Keratinocyte (primary cell): ENCODE measurements at regions not wholly inside any gene's neighbourhood (a gene's known extent, or its start where the extent isn't known, plus 50 kb on each side); places are given as distances from the start of the nearest gene placed in this dataset.

Source experiments
- DNase-seq: peaks from one replicate; pipeline ENCODE4 v3.0.0-alpha.2; 2011; ENCODE audit warnings: low read depth, missing footprints, low spot score
- FAIRE-seq: peaks from 2 replicates; lab custom pipeline; 2011; peaks lifted over from hg19 to GRCh38; lab: Jason Lieb, UNC
- H2AFZ ChIP-seq: 2 replicates; pipeline ENCODE4 v1.6.0; 2012; ENCODE audit warnings: low read length, control low read depth, inconsistent platforms; ENCODE audit not compliant: control insufficient read depth
- H3K27ac ChIP-seq: 2 replicates; pipeline ENCODE4 v1.5.1; 2011; ENCODE audit warnings: low read length; ENCODE audit not compliant: control insufficient read depth, insufficient read depth
- H3K27me3 ChIP-seq: 3 replicates; pipeline ENCODE4 v1.6.0; 2011; ENCODE audit warnings: low read length; ENCODE audit not compliant: control insufficient read depth, insufficient read depth; ENCODE audit errors: extremely low read depth
- H3K36me3 ChIP-seq, 2 experiments: 2 replicates in 1 of 2; 3 replicates in 1 of 2; pipeline ENCODE4 v1.5.1; 2011; ENCODE audit warnings: low read length in 2 of 2, mild to moderate bottlenecking in 1 of 2; ENCODE audit not compliant: control insufficient read depth in 2 of 2, insufficient read depth in 2 of 2; ENCODE audit errors: extremely low read depth in 1 of 2
- H3K4me1 ChIP-seq: 3 replicates; pipeline ENCODE4 v1.5.1; 2011; ENCODE audit warnings: low read length; ENCODE audit not compliant: control insufficient read depth, insufficient read depth; ENCODE audit errors: extremely low read depth
- H3K4me2 ChIP-seq: 3 replicates; pipeline ENCODE4 v1.6.0; 2011; ENCODE audit warnings: low read depth, low read length; ENCODE audit not compliant: control insufficient read depth, insufficient read depth; ENCODE audit errors: extremely low read depth
- H3K4me3 ChIP-seq, 3 experiments: fragments of 200-600 bp in 1 of 3; sonication (generic) in 1 of 3; 2 replicates in 2 of 3; 3 replicates in 1 of 3; pipeline ENCODE4 v1.5.1; 2011 to 2016; ENCODE audit warnings: low read length in 3 of 3, mild to moderate bottlenecking in 3 of 3, control low read depth in 2 of 3, inconsistent platforms in 1 of 3, low read depth in 1 of 3, mixed read lengths in 1 of 3, mixed run types in 1 of 3, moderate library complexity in 1 of 3; ENCODE audit not compliant: control insufficient read depth in 2 of 3, insufficient read depth in 2 of 3; ENCODE audit errors: extremely low read depth in 1 of 3
- H3K79me2 ChIP-seq: 2 replicates; pipeline ENCODE4 v1.6.0; 2012; ENCODE audit warnings: low read length; ENCODE audit not compliant: control insufficient read depth, insufficient read depth
- H3K9ac ChIP-seq: 3 replicates; pipeline ENCODE4 v1.6.0; 2011; ENCODE audit warnings: low read length; ENCODE audit not compliant: control insufficient read depth, insufficient read depth; ENCODE audit errors: extremely low read depth
- H3K9me1 ChIP-seq: 3 replicates; pipeline ENCODE4 v1.6.0; 2011; ENCODE audit warnings: low read length; ENCODE audit not compliant: control insufficient read depth, insufficient read depth; ENCODE audit errors: extremely low read depth
- H3K9me3 ChIP-seq: 2 replicates; pipeline ENCODE4 v1.5.1; 2012; ENCODE audit warnings: low read depth, low read length; ENCODE audit not compliant: control insufficient read depth
- H4K20me1 ChIP-seq: 3 replicates; pipeline ENCODE4 v1.6.0; 2011; ENCODE audit warnings: low read length; ENCODE audit not compliant: control insufficient read depth, insufficient read depth; ENCODE audit errors: extremely low read depth
- CTCF ChIP-seq, 3 experiments: IDR thresholded peaks in 1 of 3; conservative IDR thresholded peaks in 1 of 3; optimal IDR thresholded peaks in 1 of 3; 2 replicates in 2 of 3; 3 replicates in 1 of 3; pipeline versions ENCODE3 to v1.5.1; 2011; ENCODE audit warnings: low read length in 3 of 3, mild to moderate bottlenecking in 3 of 3, moderate library complexity in 2 of 3, control low read depth in 1 of 3, inconsistent platforms in 1 of 3; ENCODE audit not compliant: insufficient read depth in 2 of 3; ENCODE audit errors: extremely low read depth in 1 of 3
- EZH2 ChIP-seq: IDR thresholded peaks from one replicate; pipeline ENCODE4 v1.6.1; 2012; ENCODE audit warnings: inconsistent platforms, mild to moderate bottlenecking, low read length, moderate library complexity
- dilution Hi-C: fragments of 300-500 bp; cut with MboI; formaldehyde crosslinking; loops from one replicate; pipeline ENCODE4 v1.7.0; 2020; ENCODE audit warnings: low sequenced_read_pairs; ENCODE audit not compliant: extremely low pct_ligation_motif_present

- Histone ChIP-seq H3K4me1 (no peaks in the 10 kb centered on the region), H3K4me2 (no peak overlapping the region), H3K4me3 (no peak overlapping the region), H3K9me1 (no peaks in the 10 kb centered on the region), H3K9me3 (no peaks in the 10 kb centered on the region), H3K27me3 (no peaks in the 10 kb centered on the region), H4K20me1 (no peaks in the 10 kb centered on the region), H3K36me3 (no peaks in the 10 kb centered on the region), H3K9ac (no peak overlapping the region), H3K79me2 (no peaks in the 10 kb centered on the region), H3K27ac (no peak overlapping the region), H2AFZ (no peak overlapping the region)
- dilution Hi-C loops: no loop called here
- no peak for FAIRE-seq
- no peak for DNase-seq
- TF ChIP-seq EZH2: no peak
- TF ChIP-seq CTCF (optimal IDR thresholded peaks at IDR 0.05 in 1 of 3, IDR thresholded peaks at IDR 0.05 in 1 of 3, conservative IDR thresholded peaks at IDR 0.05 in 1 of 3; ENCODE audit: extremely low read depth in 1 of 3, insufficient read depth in 2 of 3, low read length in 3 of 3): no peak
Observed at GRCh38 chr16:52372313-52372712, 174.6 kb downstream of the TOX3 start.

GRCh38 chr16:52368859-52369258 is 178.1 kb downstream of the TOX3 start:
- TF ChIP-seq EZH2: no peak
- no peak for TF ChIP-seq CTCF (optimal IDR thresholded peaks at IDR 0.05 in 1 of 3, IDR thresholded peaks at IDR 0.05 in 1 of 3, conservative IDR thresholded peaks at IDR 0.05 in 1 of 3; ENCODE audit: extremely low read depth in 1 of 3, insufficient read depth in 2 of 3, low read length in 3 of 3)

More at GRCh38 chr16:52368859-52369258, 178.1 kb downstream of the TOX3 start:
- no peaks in the 10 kb centered on the region for H3K36me3 ChIP-seq
- no peaks in the 10 kb centered on the region for H3K79me2 ChIP-seq
- DNase-seq (no peak), FAIRE-seq (no peak)
- no peaks in the 10 kb centered on the region for H3K4me1 ChIP-seq
- no peak overlapping the region for H3K4me3 ChIP-seq
- H3K9ac ChIP-seq: no peak overlapping the region
- no peaks in the 10 kb centered on the region for H3K9me1 ChIP-seq
- dilution Hi-C loops: no loop called here
- no peak overlapping the region for H2AFZ ChIP-seq
- no peaks in the 10 kb centered on the region for H3K27me3 ChIP-seq
- H3K4me2 ChIP-seq: no peak overlapping the region
- H4K20me1 ChIP-seq: no peaks in the 10 kb centered on the region
- H3K9me3 ChIP-seq: no peaks in the 10 kb centered on the region
- no peak overlapping the region for H3K27ac ChIP-seq
